Endothelial cell of umbilical vein (primary cell): ENCODE measurements at regions not wholly inside any gene's neighbourhood (a gene's known extent, or its start where the extent isn't known, plus 50 kb on each side); places are given as distances from the start of the nearest gene placed in this dataset.

ENCODE experiments used
- BruUV-seq: library from RNA; stranded (reverse); fragments of 400-500 nt; replicated peaks from 2 replicates; lab custom pipeline; 2021; lab: Mats Ljungman, UMichigan
- CTCF ChIA-PET: fragments of 300-600, 350-600 bp; sonication (Branson Sonifier 250); formaldehyde crosslinking; loops from one replicate; lab custom pipeline; 2021; ENCODE audit warnings: antibody characterized with exemption, inconsistent platforms; lab: Charles Lee
- POLR2A ChIA-PET: fragments of 300-600, 350-600 bp; sonication (Branson Sonifier 250); formaldehyde crosslinking; loops from one replicate; lab custom pipeline; 2021; ENCODE audit warnings: antibody characterized with exemption, inconsistent platforms; lab: Charles Lee
- DNase-seq: peaks from one replicate; pipeline ENCODE4 v3.0.0-alpha.2; 2011; ENCODE audit warnings: low read depth, low spot score
- FAIRE-seq: peaks from 2 replicates; lab custom pipeline; 2011; peaks lifted over from hg19 to GRCh38; lab: Jason Lieb, UNC
- H2AFZ ChIP-seq: 2 replicates; pipeline ENCODE4 v1.6.0; 2012; ENCODE audit warnings: low read depth, low read length, control low read depth, inconsistent platforms
- H3K27ac ChIP-seq: 2 replicates; pipeline ENCODE4 v1.5.1; 2011; ENCODE audit warnings: low read depth, mild to moderate bottlenecking, control low read depth, low read length, moderate library complexity; ENCODE audit not compliant: insufficient read depth
- H3K27me3 ChIP-seq, 2 experiments: 2 replicates each; pipeline versions ENCODE4 v1.6.0 to v1.6.1; 2011; ENCODE audit warnings: low read length in 2 of 2, mixed read lengths in 1 of 2; ENCODE audit not compliant: control insufficient read depth in 2 of 2, insufficient read depth in 2 of 2
- H3K36me3 ChIP-seq, 2 experiments: 2 replicates in 1 of 2; 3 replicates in 1 of 2; pipeline ENCODE4 v1.5.1; 2011; ENCODE audit warnings: low read length in 2 of 2, mild to moderate bottlenecking in 1 of 2, moderate library complexity in 1 of 2; ENCODE audit not compliant: control insufficient read depth in 2 of 2, insufficient read depth in 2 of 2; ENCODE audit errors: extremely low read depth in 1 of 2
- H3K4me1 ChIP-seq: 3 replicates; pipeline ENCODE4 v1.5.1; 2011; ENCODE audit warnings: mild to moderate bottlenecking, low read length; ENCODE audit not compliant: control insufficient read depth, insufficient read depth; ENCODE audit errors: extremely low read depth
- H3K4me2 ChIP-seq: 2 replicates; pipeline ENCODE4 v1.6.1; 2011; ENCODE audit warnings: low read length, control low read depth, mixed read lengths; ENCODE audit not compliant: insufficient read depth
- H3K4me3 ChIP-seq, 3 experiments: fragments of 200-600 bp in 1 of 3; sonication (generic), shearing (Covaris generic) in 1 of 3; replicated peaks in 1 of 3; 2 replicates each; pipeline ENCODE4 v1.5.1; 2011 to 2016; ENCODE audit warnings: control low read depth in 3 of 3, low read length in 3 of 3, mild to moderate bottlenecking in 2 of 3, inconsistent platforms in 1 of 3, low read depth in 1 of 3, moderate library complexity in 1 of 3; ENCODE audit not compliant: insufficient read depth in 1 of 3
- H3K79me2 ChIP-seq: 2 replicates; pipeline ENCODE4 v1.6.0; 2012; ENCODE audit warnings: low read length, inconsistent platforms; ENCODE audit not compliant: control insufficient read depth, insufficient read depth
- H3K9ac ChIP-seq: replicated peaks from 2 replicates; pipeline ENCODE3; 2011; ENCODE audit warnings: low read length, control low read depth; ENCODE audit not compliant: insufficient read depth; ENCODE audit errors: extremely low read depth
- H3K9me1 ChIP-seq: replicated peaks from 3 replicates; pipeline ENCODE4 v1.6.0; 2011; ENCODE audit warnings: mild to moderate bottlenecking, low read length; ENCODE audit not compliant: control insufficient read depth, insufficient read depth; ENCODE audit errors: extremely low read depth
- H3K9me3 ChIP-seq: replicated peaks from 2 replicates; pipeline ENCODE4 v1.5.1; 2012; ENCODE audit warnings: low read length, inconsistent platforms; ENCODE audit not compliant: control insufficient read depth, insufficient read depth
- H4K20me1 ChIP-seq: replicated peaks from 2 replicates; pipeline ENCODE3; 2011; ENCODE audit warnings: mild to moderate bottlenecking, low read length; ENCODE audit not compliant: control insufficient read depth, insufficient read depth; ENCODE audit errors: extremely low read depth
- EZH2 ChIP-seq: IDR thresholded peaks from 2 replicates; pipeline ENCODE4 v1.6.1; 2012; ENCODE audit warnings: borderline replicate concordance, low read depth, mild to moderate bottlenecking, moderate library complexity, low read length, inconsistent platforms; ENCODE audit not compliant: severe bottlenecking
- FOS ChIP-seq: IDR thresholded peaks from 2 replicates; pipeline ENCODE4 v1.6.1; 2011; ENCODE audit warnings: mild to moderate bottlenecking, low read length, moderate library complexity, borderline replicate concordance; ENCODE audit not compliant: insufficient read depth
- GATA2 ChIP-seq: IDR thresholded peaks from 2 replicates; pipeline ENCODE4 v1.7.0; 2011; ENCODE audit warnings: low read depth, mild to moderate bottlenecking, moderate library complexity, mixed read lengths, low read length; ENCODE audit not compliant: insufficient read length, insufficient read depth
- JUN ChIP-seq: IDR thresholded peaks from 2 replicates; pipeline ENCODE4 v1.6.1; 2011; ENCODE audit warnings: borderline replicate concordance, low read depth; ENCODE audit not compliant: insufficient read length, insufficient read depth
- MYC ChIP-seq: IDR thresholded peaks from one replicate; pipeline ENCODE4 v1.6.1; 2011; ENCODE audit warnings: mild to moderate bottlenecking, low read depth, low read length
- POLR2A ChIP-seq: IDR thresholded peaks from 2 replicates; pipeline ENCODE4 v1.6.1; 2012; ENCODE audit warnings: low read depth, mild to moderate bottlenecking, control low read depth, low read length
- POLR2AphosphoS5 ChIP-seq: IDR thresholded peaks from 2 replicates; pipeline ENCODE4 v1.6.1; 2012; ENCODE audit warnings: low read depth, mild to moderate bottlenecking, control low read depth, low read length, moderate library complexity; ENCODE audit not compliant: insufficient read depth
- dilution Hi-C: fragments of 300-500 bp; cut with MboI; formaldehyde crosslinking; loops from one replicate; pipeline ENCODE4 v1.15.0; 2019; ENCODE audit warnings: low sequenced_read_pairs; ENCODE audit not compliant: extremely low pct_ligation_motif_present
- intact Hi-C: fragments of 100-400 bp; cut with micrococcal nuclease; formaldehyde crosslinking; loops from one replicate; pipeline ENCODE4 v1.10.0; 2022
- TF ChIP-seq, protein P1 (sequence below), 2 donors: IDR thresholded peaks; 1 replicate in 1 of 2; 2 replicates in 1 of 2; pipeline ENCODE4 v1.5.1; 2011; ENCODE audit warnings: low read length in 2 of 2, mild to moderate bottlenecking in 2 of 2, moderate library complexity in 2 of 2, control low read depth in 1 of 2, inconsistent platforms in 1 of 2, low read depth in 1 of 2; ENCODE audit not compliant: insufficient read depth in 1 of 2; ENCODE audit errors: extremely low read depth in 1 of 2
- TF ChIP-seq, protein P2 (sequence below): IDR thresholded peaks from 2 replicates; pipeline ENCODE4 v1.6.1; 2011; ENCODE audit not compliant: insufficient read depth, insufficient read length

DNA sequence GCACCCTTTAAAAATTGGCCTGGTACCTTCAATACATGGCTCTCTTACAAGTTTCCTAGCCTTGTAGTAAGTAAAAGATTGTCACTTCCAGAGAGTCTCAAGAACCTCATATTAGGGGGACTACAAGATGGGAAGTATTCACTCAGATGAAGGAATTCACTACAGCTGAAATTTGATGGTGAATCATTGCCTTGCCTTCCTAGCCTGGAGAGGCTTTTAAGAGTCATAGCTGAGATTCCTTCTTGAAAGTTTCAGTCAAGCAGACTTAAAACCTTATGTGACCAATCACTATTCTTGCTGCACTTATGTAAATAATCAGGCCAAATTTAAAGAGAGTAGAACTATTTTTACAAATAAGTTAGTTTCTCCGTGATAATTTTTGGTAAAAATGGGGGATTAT, 451.6 kb downstream of the TRHDE start:
- no TSS peak for BruUV-seq
- Histone ChIP-seq H3K9me1 (no peaks in the 10 kb centered on the region), H3K27me3 (no peaks in the 10 kb centered on the region), H3K4me1 (no peaks in the 10 kb centered on the region), H3K9ac (no peak overlapping the region), H2AFZ (no peak overlapping the region), H3K4me3 (no peak overlapping the region), H3K9me3 (no peaks in the 10 kb centered on the region), H3K79me2 (no peaks in the 10 kb centered on the region), H3K27ac (no peak overlapping the region), H3K36me3 (no peaks in the 10 kb centered on the region), H4K20me1 (no peaks in the 10 kb centered on the region), H3K4me2 (no peak overlapping the region)
- dilution Hi-C loops, result no loop called here
- TF ChIP-seq FOS (no peak), POLR2AphosphoS5 (no peak), MYC (no peak), JUN (no peak), GATA2 (no peak), POLR2A (no peak), EZH2 (no peak)
- TF ChIP-seq, protein P1, sequence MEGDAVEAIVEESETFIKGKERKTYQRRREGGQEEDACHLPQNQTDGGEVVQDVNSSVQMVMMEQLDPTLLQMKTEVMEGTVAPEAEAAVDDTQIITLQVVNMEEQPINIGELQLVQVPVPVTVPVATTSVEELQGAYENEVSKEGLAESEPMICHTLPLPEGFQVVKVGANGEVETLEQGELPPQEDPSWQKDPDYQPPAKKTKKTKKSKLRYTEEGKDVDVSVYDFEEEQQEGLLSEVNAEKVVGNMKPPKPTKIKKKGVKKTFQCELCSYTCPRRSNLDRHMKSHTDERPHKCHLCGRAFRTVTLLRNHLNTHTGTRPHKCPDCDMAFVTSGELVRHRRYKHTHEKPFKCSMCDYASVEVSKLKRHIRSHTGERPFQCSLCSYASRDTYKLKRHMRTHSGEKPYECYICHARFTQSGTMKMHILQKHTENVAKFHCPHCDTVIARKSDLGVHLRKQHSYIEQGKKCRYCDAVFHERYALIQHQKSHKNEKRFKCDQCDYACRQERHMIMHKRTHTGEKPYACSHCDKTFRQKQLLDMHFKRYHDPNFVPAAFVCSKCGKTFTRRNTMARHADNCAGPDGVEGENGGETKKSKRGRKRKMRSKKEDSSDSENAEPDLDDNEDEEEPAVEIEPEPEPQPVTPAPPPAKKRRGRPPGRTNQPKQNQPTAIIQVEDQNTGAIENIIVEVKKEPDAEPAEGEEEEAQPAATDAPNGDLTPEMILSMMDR (IDR thresholded peaks at IDR 0.05; ENCODE audit: extremely low read depth in 1 of 2, insufficient read depth in 1 of 2, low read depth in 1 of 2, low read length in 2 of 2), result no peak
- TF ChIP-seq, protein P2, sequence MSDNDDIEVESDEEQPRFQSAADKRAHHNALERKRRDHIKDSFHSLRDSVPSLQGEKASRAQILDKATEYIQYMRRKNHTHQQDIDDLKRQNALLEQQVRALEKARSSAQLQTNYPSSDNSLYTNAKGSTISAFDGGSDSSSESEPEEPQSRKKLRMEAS, result no peak
- POLR2A ChIA-PET, result no interaction called here
- intact Hi-C loops, result no loop called here
- CTCF ChIA-PET, result no interaction called here
- FAIRE-seq (no peak), DNase-seq (no peak)
